MCF 10A (cell line): ENCODE measurements at regions not wholly inside any gene's neighbourhood (a gene's known extent, or its start where the extent isn't known, plus 50 kb on each side); places are given as distances from the start of the nearest gene placed in this dataset.

Experiments
- BruUV-seq: library from RNA; stranded (reverse); fragments of 400-500 nt; replicated peaks from 2 replicates; lab custom pipeline; 2021; lab: Mats Ljungman, UMichigan
- CTCF ChIA-PET: fragments of 300-600 bp; sonication (Branson Sonifier 250); formaldehyde crosslinking; extraction: SDS; loops from one replicate; lab custom pipeline; 2021; ENCODE audit warnings: antibody characterized with exemption, inconsistent platforms; lab: Yijun Ruan, JAX
- POLR2A ChIA-PET: fragments of 300-600, 350-650 bp; sonication (Branson Sonifier 250); formaldehyde crosslinking; extraction: SDS; loops from one replicate; lab custom pipeline; 2020; ENCODE audit warnings: antibody characterized with exemption, inconsistent platforms; lab: Yijun Ruan, JAX
- DNase-seq: peaks from one replicate; pipeline ENCODE4 v3.0.0-alpha.2; 2018; ENCODE audit not compliant: unreplicated experiment
- H3K27ac Mint-ChIP-seq: one replicate; pipeline ENCODE4 v1.8.0; 2022; ENCODE audit warnings: mild to moderate bottlenecking, low read depth, mixed read lengths; ENCODE audit not compliant: unreplicated experiment
- H3K27me3 Mint-ChIP-seq: one replicate; pipeline ENCODE4 v1.8.0; 2022; ENCODE audit warnings: mixed read lengths; ENCODE audit not compliant: insufficient read depth, unreplicated experiment
- H3K36me3 Mint-ChIP-seq: one replicate; pipeline ENCODE4 v1.8.0; 2022; ENCODE audit warnings: mild to moderate bottlenecking, moderate library complexity, mixed read lengths; ENCODE audit not compliant: insufficient read depth, unreplicated experiment
- H3K4me1 Mint-ChIP-seq: one replicate; pipeline ENCODE4 v1.8.0; 2022; ENCODE audit warnings: mixed read lengths; ENCODE audit not compliant: insufficient read depth, unreplicated experiment
- H3K4me3 Mint-ChIP-seq: one replicate; pipeline ENCODE4 v1.8.0; 2022; ENCODE audit warnings: mild to moderate bottlenecking, moderate library complexity, mixed read lengths; ENCODE audit not compliant: unreplicated experiment
- H3K9me3 Mint-ChIP-seq: one replicate; pipeline ENCODE4 v1.8.0; 2022; ENCODE audit warnings: mixed read lengths; ENCODE audit not compliant: unreplicated experiment
- CTCF ChIP-seq: fragments of 200-600 bp; IDR thresholded peaks from one replicate; pipeline ENCODE4 v1.8.0; 2022; ENCODE audit warnings: antibody characterized with exemption, mild to moderate bottlenecking; ENCODE audit not compliant: unreplicated experiment
- intact Hi-C: fragments of 100-400 bp; cut with micrococcal nuclease; formaldehyde crosslinking; loops from 2 replicates; pipeline ENCODE4 v1.14.1; 2022

- Mint-ChIP-seq H3K27ac (no peak overlapping the region), H3K9me3 (no peaks in the 10 kb centered on the region), H3K4me3 (no peak overlapping the region), H3K27me3 (peaks cover 20% of the 10 kb centered on the region), H3K36me3 (no peaks in the 10 kb centered on the region), H3K4me1 (no peaks in the 10 kb centered on the region)
- intact Hi-C loops: no loop called here
- no TSS peak for BruUV-seq
- ChIA-PET CTCF (no interaction called here), POLR2A (no interaction called here)
- DNase-seq: no peak
- TF ChIP-seq CTCF: no peak
Observed at GRCh38 chr17:79509490-79509889, 101.4 kb downstream of the RBFOX3 start.

- Mint-ChIP-seq H3K27me3 (peaks cover 25% of the 10 kb centered on the region), H3K4me3 (no peak overlapping the region), H3K9me3 (no peaks in the 10 kb centered on the region), H3K36me3 (no peaks in the 10 kb centered on the region), H3K4me1 (no peaks in the 10 kb centered on the region), H3K27ac (no peak overlapping the region)
- POLR2A ChIA-PET: no interaction called here
- no peak for TF ChIP-seq CTCF
- CTCF ChIA-PET: interaction anchor here (0.6 kb wide), 1 partner anchor 108 kb away, joined by 3 read pairs; no protein-coding TSS in a partner anchor
- DNase-seq: no peak
- intact Hi-C loops: no loop called here
- no TSS peak for BruUV-seq
Observed at GRCh38 chr17:79509008-79509407, 101.8 kb downstream of the RBFOX3 start.

GRCh38 chr17:79508291-79508716 lies 102.5 kb downstream of the RBFOX3 start:
- ChIA-PET CTCF (interaction anchor here (0.6 kb wide), 1 partner anchor 109 kb away, joined by 3 read pairs; no protein-coding TSS in a partner anchor), POLR2A (no interaction called here)
- Mint-ChIP-seq H3K27ac (no peak overlapping the region), H3K27me3 (peaks cover 32% of the 10 kb centered on the region), H3K4me3 (no peak overlapping the region), H3K9me3 (no peaks in the 10 kb centered on the region), H3K36me3 (no peaks in the 10 kb centered on the region), H3K4me1 (no peaks in the 10 kb centered on the region)
- no peak for TF ChIP-seq CTCF
- no TSS peak for BruUV-seq
- DNase-seq: no peak
- intact Hi-C loops: no loop called here

- POLR2A ChIA-PET: no interaction called here
- intact Hi-C loops: no loop called here
- no peaks in the 10 kb centered on the region for H3K4me1 Mint-ChIP-seq
- no TSS peak for BruUV-seq
- no peaks in the 10 kb centered on the region for H3K9me3 Mint-ChIP-seq
- no peak for TF ChIP-seq CTCF
- no peak overlapping the region for H3K27ac Mint-ChIP-seq
- CTCF ChIA-PET: no interaction called here
- no peaks in the 10 kb centered on the region for H3K36me3 Mint-ChIP-seq
- H3K4me3 Mint-ChIP-seq: no peak overlapping the region
- peaks cover 45% of the 10 kb centered on the region for H3K27me3 Mint-ChIP-seq
- DNase-seq: no peak
Observed at GRCh38 chr17:79506955-79507354, 103.9 kb downstream of the RBFOX3 start.
